Breast epithelium (tissue), 4 donors: ENCODE measurements at regions not wholly inside any gene's neighbourhood (a gene's known extent, or its start where the extent isn't known, plus 50 kb on each side); places are given as distances from the start of the nearest gene placed in this dataset.

ENCODE experiments used
- DNase-seq, 2 donors: peaks; one replicate each; pipeline ENCODE4 v3.0.0-alpha.2; 2019; ENCODE audit warnings: low spot score in 2 of 2
- H3K27ac ChIP-seq, 2 donors: fragments of 200-600 bp; sonication (generic) in 1 of 2; one replicate each; pipeline ENCODE4 v1.5.1; 2016 to 2019; ENCODE audit warnings: mild to moderate bottlenecking in 1 of 2
- H3K27me3 ChIP-seq, 2 donors: fragments of 200-600 bp; sonication (generic) in 1 of 2; one replicate each; pipeline versions ENCODE4 v1.5.1 to v1.6.0; 2017 to 2019; ENCODE audit warnings: control low read depth in 1 of 2, mild to moderate bottlenecking in 1 of 2
- H3K36me3 ChIP-seq: fragments of 200-600 bp; one replicate; pipeline ENCODE4 v1.5.1; 2019
- H3K4me1 ChIP-seq, 2 donors: fragments of 200-600 bp; sonication (generic); one replicate each; pipeline ENCODE4 v1.5.1; 2016 to 2019; ENCODE audit warnings: control low read depth in 1 of 2
- H3K4me3 ChIP-seq, 3 donors: fragments of 200-600 bp; sonication (generic); 1 replicate in 2 of 3; 2 replicates in 1 of 3; pipeline ENCODE4 v1.5.1; 2016 to 2019; ENCODE audit warnings: mild to moderate bottlenecking in 3 of 3, moderate library complexity in 2 of 3
- H3K9me3 ChIP-seq, 2 donors: fragments of 200-600 bp; sonication (generic) in 1 of 2; one replicate each; pipeline ENCODE4 v1.5.1; 2016 to 2019; ENCODE audit warnings: control low read depth in 1 of 2
- CTCF ChIP-seq, 3 donors: fragments of 450-650 bp; IDR thresholded peaks; one replicate each; pipeline ENCODE4 v1.5.1; 2016 to 2017; ENCODE audit warnings: antibody characterized with exemption in 3 of 3, mild to moderate bottlenecking in 3 of 3, moderate library complexity in 3 of 3
- POLR2A ChIP-seq: fragments of 450-650 bp; IDR thresholded peaks from one replicate; pipeline ENCODE4 v1.6.1; 2016; ENCODE audit warnings: antibody characterized with exemption, mild to moderate bottlenecking, moderate library complexity
- POLR2AphosphoS5 ChIP-seq, 3 donors: sonication (generic); formaldehyde crosslinking; IDR thresholded peaks; one replicate each; pipeline ENCODE4 v1.6.1; 2017; ENCODE audit warnings: antibody characterized with exemption in 3 of 3
- intact Hi-C: fragments of 100-400 bp; cut with DNase I; formaldehyde crosslinking; loops from one replicate; pipeline ENCODE4 v1.15.1; 2023; ENCODE audit warnings: low total_unique reads

- Histone ChIP-seq H3K27ac (no peak overlapping the region), H3K36me3 (no peaks in the 10 kb centered on the region), H3K9me3 (no peaks in the 10 kb centered on the region), H3K27me3 (no peaks in the 10 kb centered on the region), H3K4me3 (no peak overlapping the region), H3K4me1 (peaks cover 0 to 4% of the 10 kb centered on the region in 2 donors)
- intact Hi-C loops: no loop called here
- DNase-seq: no peak
- TF ChIP-seq CTCF (IDR thresholded peaks at IDR 0.05) (no peak), POLR2A (no peak), POLR2AphosphoS5 (IDR thresholded peaks at IDR 0.05) (no peak)
Measured at GRCh38 chr11:70885281-70886231, 366.8 kb downstream of the SHANK2 start.

- H3K36me3 ChIP-seq: no peaks in the 10 kb centered on the region
- TF ChIP-seq CTCF (IDR thresholded peaks at IDR 0.05) (no peak), POLR2A (no peak), POLR2AphosphoS5 (IDR thresholded peaks at IDR 0.05) (no peak)
- H3K9me3 ChIP-seq: no peaks in the 10 kb centered on the region
- H3K27ac ChIP-seq: no peak overlapping the region
- peaks cover 0 to 4% of the 10 kb centered on the region in 2 donors for H3K4me1 ChIP-seq
- H3K4me3 ChIP-seq: no peak overlapping the region
- no peak for DNase-seq
- no peaks in the 10 kb centered on the region for H3K27me3 ChIP-seq
- intact Hi-C loops: no loop called here
Measured at GRCh38 chr11:70886256-70886655, 366.1 kb downstream of the SHANK2 start.

- Histone ChIP-seq H3K27ac (no peak overlapping the region), H3K4me1 (peaks cover 0 to 4% of the 10 kb centered on the region in 2 donors), H3K9me3 (no peaks in the 10 kb centered on the region), H3K36me3 (no peaks in the 10 kb centered on the region), H3K4me3 (no peak overlapping the region), H3K27me3 (no peaks in the 10 kb centered on the region)
- intact Hi-C loops: no loop called here
- DNase-seq: no peak
- TF ChIP-seq POLR2A (no peak), CTCF (IDR thresholded peaks at IDR 0.05) (no peak), POLR2AphosphoS5 (IDR thresholded peaks at IDR 0.05) (no peak)
Measured at GRCh38 chr11:70886676-70887541, 365.5 kb downstream of the SHANK2 start.

GRCh38 chr11:70887542-70887827 is 364.9 kb downstream of the SHANK2 start:
- Histone ChIP-seq H3K27me3 (no peaks in the 10 kb centered on the region), H3K27ac (no peak overlapping the region), H3K9me3 (no peaks in the 10 kb centered on the region), H3K4me1 (peaks cover 0 to 4% of the 10 kb centered on the region in 2 donors), H3K36me3 (no peaks in the 10 kb centered on the region), H3K4me3 (no peak overlapping the region)
- no peak for TF ChIP-seq CTCF (IDR thresholded peaks at IDR 0.05)
- TF ChIP-seq POLR2A: no peak
- no peak for TF ChIP-seq POLR2AphosphoS5 (IDR thresholded peaks at IDR 0.05)
- no peak for DNase-seq
- intact Hi-C loops: no loop called here

- no peak overlapping the region for H3K27ac ChIP-seq
- no peaks in the 10 kb centered on the region for H3K9me3 ChIP-seq
- no peaks in the 10 kb centered on the region for H3K36me3 ChIP-seq
- no peak overlapping the region for H3K4me3 ChIP-seq
- TF ChIP-seq CTCF (IDR thresholded peaks at IDR 0.05): no peak
- no peak for TF ChIP-seq POLR2AphosphoS5 (IDR thresholded peaks at IDR 0.05)
- TF ChIP-seq POLR2A: no peak
- intact Hi-C loops: no loop called here
- peaks cover 0 to 4% of the 10 kb centered on the region in 2 donors for H3K4me1 ChIP-seq
- no peaks in the 10 kb centered on the region for H3K27me3 ChIP-seq
- no peak for DNase-seq
Measured at GRCh38 chr11:70888061-70888460, 364.3 kb downstream of the SHANK2 start.
